ENCODE measurements at regions not wholly inside any gene's neighbourhood (a gene's known extent, or its start where the extent isn't known, plus 50 kb on each side); places are given as distances from the start of the nearest gene placed in this dataset.

DNA sequence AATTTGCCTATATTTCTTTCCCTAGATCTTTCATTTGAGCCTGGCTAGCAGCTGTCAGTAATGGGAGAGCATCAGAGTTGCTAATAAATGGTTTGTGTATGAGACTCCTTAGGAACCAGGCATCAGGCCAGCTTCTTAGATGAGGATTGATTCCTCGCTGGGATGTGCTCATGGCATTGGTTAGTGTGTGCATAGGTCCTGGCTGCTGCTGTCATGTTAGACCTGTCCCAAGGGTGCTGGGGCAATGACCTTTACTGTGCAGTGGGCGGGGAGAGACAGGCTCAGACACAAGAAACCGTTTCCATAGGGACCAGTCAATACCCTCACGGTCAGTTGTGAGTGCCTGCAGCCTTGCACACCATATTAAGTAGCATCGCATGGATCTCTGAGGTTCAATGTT lies 112.3 kb upstream of the NR3C1 start:
- TF ChIP-seq ZNF274 (IDR thresholded peaks at IDR 0.05; ENCODE audit: low read depth, low read length): no peak
- H3K4me3 ChIP-seq (ENCODE audit: low read length): no peak overlapping the region

DNA sequence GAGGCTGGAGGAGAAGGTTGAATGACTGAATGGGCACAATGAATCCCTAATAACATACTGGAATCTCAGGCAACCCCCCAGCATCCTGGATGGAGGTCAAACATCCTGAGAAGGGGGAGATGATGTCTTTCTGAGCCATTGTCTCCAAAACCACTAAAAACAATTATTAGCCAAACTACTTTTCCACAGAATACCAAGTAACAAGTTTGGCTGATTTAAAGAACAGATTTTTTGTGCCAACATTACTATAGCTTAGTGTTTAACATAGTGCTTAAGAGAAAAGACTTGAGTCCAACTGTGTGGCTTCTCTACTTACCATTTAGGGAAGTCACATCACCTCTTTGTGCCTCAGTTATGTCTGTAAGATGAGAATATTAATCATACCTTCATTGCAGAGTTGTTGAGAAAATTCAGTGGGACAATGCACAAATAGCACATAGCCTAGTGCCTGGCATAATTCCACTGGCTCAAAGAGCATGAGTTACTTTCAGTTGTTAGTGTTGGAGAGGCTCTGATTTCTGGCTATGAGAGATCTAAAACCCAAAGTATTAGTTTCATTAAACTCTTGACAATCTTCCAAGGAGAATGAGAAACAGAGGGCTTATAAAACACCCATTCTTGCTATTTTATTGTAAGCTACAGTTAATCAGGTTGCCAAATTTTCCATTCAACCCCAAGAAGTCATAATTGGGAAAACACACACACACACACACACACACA lies 111.3 kb upstream of the NR3C1 start:
- no peak for TF ChIP-seq ZNF274 (IDR thresholded peaks at IDR 0.05; ENCODE audit: low read depth, low read length)
- no peak overlapping the region for H3K4me3 ChIP-seq (ENCODE audit: low read length)

DNA sequence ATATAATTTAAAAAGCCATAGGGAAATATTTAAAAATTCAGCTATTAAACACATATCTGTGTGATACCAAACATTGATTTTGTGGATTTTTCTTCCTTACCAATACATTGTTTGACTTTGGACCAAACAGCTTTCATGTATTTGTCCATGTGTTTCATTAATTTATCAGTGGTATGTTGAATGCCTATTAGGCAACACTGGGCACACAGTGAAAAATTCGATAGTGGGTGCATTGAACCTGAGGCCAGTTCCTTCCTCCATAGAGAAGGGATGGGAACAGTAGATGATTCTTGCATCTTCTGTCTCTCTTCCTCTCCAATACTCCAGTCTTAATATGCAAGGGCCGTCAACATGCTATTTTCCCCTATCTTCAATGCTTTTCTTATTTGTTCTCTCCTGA lies 110.2 kb upstream of the NR3C1 start:
- H3K4me3 ChIP-seq (ENCODE audit: low read length): no peak overlapping the region
- TF ChIP-seq ZNF274 (IDR thresholded peaks at IDR 0.05; ENCODE audit: low read depth, low read length): no peak

DNA sequence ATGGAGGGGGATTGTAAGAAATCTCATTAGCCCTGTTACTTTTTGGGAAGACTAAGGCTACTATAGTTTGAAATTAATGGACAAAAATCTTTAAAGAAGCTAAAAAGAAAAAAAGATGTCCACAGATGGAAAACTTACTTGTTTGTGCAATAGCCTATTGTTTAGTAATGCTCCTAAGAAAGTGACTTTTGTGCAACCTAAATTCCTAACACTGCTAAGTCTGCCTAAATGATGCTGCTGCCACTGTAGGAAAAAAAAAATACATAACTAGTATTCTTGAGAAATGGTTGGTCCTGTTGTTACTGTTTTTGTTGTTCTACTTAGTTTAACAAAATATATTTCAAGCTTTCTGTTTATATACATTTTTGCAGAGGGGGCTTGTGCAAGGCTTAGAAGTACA lies 108.2 kb upstream of the NR3C1 start:
- TF ChIP-seq ZNF274 (IDR thresholded peaks at IDR 0.05; ENCODE audit: low read depth, low read length): no peak
- H3K4me3 ChIP-seq (ENCODE audit: low read length): no peak overlapping the region

DNA sequence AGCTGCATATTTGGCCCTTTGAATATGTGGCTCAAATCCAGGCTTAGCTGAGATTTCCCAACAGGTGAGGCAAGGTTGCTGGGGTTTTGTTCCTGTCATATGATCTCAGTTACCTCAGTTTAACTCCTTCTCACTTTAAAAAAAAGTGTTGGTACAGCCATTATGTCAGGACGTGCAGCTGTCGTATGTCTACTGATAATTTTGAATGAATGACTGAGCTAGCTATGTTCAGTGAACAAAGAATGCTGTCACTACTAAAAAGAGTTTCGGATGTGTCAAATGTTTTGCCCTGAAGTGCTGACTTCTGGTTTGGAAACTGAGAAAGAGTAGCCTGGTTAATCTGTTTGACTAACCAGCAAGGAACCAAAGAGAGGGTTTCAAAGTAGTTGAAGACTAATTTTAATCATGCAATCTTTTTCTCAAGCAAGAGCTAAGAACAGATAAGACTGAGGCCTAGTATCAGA lies 106.3 kb upstream of the NR3C1 start:
- no peak for TF ChIP-seq ZNF274 (IDR thresholded peaks at IDR 0.05; ENCODE audit: low read depth, low read length)
- H3K4me3 ChIP-seq (ENCODE audit: low read length): no peak overlapping the region

DNA sequence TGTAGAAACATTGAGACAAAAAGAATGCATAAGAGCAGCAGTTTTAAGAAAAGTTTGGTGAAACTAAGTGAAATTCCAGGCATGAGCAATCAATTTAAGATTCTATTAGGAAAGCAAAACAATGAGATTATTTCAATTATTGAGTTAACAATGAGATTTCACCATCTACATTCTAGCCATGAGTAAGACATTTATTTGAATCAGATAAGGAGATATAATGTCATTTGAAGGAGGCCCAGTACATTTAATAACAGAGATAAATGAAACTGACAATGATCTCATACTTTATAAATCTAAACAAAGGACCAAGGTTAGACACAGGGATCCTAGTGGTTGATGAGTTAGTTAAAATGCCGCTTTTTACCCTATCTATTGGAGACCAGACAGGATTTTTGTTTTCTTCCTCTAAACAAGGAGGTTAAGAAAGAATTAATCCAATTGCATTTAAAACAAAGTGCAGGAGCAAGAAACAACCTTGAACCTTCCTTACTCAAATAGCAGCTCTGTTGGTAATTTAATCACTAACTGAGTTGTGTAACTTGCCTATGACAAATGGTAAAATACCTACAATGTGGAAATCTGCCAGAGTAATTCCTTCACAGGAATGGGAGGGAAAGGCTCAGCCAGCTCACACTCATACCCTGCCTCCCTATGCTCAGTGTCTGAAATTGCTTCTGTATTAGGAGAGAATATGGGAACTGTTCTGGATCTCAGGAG lies 103.5 kb upstream of the NR3C1 start:
- no peak for TF ChIP-seq ZNF274 (IDR thresholded peaks at IDR 0.05; ENCODE audit: low read depth, low read length)
- H3K4me3 ChIP-seq (ENCODE audit: low read length): no peak overlapping the region

DNA sequence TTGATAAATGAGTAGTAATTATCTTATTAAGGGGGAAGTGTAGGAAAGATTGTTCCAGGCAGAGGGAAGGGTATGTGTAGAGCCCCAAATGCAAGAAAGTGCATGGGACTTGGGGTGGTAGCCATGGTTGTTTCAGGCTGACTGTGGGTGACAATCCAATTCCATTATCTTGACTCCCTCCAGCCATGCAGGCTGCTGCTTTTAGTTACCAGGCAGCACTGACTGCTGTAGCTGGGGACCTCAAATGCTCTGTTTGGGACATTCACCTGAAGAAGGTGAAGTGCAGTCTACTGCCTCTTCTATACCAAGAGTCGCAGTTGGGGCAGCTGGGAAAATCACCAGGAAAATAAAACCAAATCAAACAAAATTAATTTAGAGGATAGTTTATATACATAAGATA lies 102.4 kb upstream of the NR3C1 start:
- no peak for TF ChIP-seq ZNF274 (IDR thresholded peaks at IDR 0.05; ENCODE audit: low read depth, low read length)
- H3K4me3 ChIP-seq (ENCODE audit: low read length): no peak overlapping the region

DNA sequence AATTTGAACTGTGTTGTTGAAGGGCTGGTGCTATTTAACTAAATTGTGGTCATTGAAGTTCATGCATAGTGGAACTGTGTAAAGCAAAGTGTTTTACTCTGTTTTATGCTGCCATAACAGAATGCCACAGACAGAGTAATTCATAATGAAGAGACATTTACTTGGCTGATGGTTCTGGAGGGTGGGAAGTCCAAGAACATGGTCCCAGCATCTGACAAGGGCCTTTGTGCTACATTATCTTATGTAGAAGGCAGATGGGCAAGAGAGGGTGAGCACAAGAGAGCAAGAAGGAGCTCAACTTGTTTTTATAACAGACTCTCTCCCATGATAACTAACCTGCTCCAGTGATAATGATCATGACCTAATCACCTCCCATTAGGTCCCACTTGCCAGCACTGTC lies 101.9 kb upstream of the NR3C1 start:
- no peak for TF ChIP-seq ZNF274 (IDR thresholded peaks at IDR 0.05; ENCODE audit: low read depth, low read length)
- no peak overlapping the region for H3K4me3 ChIP-seq (ENCODE audit: low read length)

DNA sequence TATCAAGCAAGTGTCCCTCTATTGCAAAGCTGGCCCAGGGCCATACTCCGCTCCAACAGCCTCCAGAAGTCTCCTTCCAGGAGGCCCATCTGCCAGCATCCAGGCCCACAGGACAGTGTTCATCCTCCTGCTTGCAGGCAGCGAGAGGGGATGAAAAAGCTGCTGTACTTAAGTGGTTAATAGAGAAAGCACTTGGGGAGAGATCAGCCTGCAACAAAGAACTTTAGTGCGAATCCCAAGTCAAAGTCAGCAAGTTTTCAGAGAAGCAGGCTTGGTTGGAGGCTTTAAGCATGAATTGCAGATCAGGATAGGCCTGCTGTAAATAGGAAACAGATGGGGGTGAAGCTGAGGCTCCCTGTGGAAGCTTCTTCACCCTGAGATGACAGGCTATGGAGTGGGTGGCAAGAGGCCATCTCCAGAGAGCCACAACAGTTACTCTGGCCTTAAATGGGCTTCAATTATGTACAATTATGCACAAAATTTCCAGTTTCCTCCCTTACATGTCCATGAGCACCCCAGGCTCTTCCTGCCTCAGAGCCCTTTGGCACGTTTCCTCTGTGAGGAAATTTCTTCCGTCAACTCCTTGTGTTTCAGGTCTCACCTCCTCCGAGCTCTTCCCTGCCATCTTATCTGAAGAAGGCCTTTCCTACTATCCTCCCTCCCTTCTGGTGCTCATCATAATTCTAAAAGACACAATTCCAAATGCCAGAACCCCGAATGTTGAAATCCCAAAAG lies 98.0 kb upstream of the NR3C1 start:
- no peak overlapping the region for H3K4me3 ChIP-seq (ENCODE audit: low read length)
- no peak for TF ChIP-seq ZNF274 (IDR thresholded peaks at IDR 0.05; ENCODE audit: low read depth, low read length)

DNA sequence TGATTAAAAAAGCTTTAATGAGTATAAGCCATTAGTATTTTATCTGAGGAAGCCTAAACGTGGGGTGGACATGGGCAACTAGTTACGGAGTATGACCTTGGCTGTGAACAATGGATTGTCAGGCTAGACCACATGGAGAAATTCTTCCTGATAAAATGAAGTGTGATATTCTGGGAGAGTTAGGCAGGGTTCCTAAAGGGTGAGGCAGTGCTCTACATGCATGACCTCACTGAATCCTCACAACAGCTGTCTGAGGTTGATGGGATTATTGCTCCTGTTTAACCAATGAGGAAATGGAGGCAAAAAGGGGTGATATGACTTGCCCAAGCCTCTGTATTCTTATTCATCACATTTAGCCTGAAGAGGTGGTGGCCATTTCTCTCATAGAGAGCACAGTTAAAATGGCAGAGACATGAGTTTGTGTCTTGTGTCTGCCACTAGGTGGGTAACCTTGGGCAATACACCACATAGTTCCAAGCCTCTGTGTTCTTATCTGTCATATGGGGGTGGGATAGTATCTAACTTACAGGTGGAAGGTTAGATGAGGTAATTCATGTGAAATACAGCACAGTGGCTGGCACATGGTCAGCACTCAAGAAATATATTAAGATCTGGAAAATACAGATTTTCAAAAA lies 96.1 kb upstream of the NR3C1 start:
- no peak for TF ChIP-seq ZNF274 (IDR thresholded peaks at IDR 0.05; ENCODE audit: low read depth, low read length)
- H3K4me3 ChIP-seq (ENCODE audit: low read length): no peak overlapping the region

DNA sequence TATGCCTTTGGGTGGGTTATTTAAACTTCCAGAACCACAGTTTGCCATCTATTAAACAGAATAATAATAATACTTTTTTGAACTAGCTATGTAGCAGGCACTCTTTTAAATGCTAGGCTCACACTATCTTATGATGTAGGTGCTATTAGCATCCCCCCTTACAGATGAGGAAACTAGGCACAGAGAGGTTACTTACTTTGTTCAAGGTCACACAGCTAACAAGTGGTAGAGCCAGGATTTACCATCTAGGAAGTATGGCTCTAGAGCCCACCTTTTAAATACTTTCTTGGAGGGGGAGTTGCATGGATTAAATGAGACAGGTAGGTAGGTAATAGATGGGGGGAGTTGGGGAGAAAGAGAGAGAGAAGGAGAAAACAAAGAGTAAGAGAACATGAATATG lies 95.3 kb upstream of the NR3C1 start:
- TF ChIP-seq ZNF274 (IDR thresholded peaks at IDR 0.05; ENCODE audit: low read depth, low read length): no peak

DNA sequence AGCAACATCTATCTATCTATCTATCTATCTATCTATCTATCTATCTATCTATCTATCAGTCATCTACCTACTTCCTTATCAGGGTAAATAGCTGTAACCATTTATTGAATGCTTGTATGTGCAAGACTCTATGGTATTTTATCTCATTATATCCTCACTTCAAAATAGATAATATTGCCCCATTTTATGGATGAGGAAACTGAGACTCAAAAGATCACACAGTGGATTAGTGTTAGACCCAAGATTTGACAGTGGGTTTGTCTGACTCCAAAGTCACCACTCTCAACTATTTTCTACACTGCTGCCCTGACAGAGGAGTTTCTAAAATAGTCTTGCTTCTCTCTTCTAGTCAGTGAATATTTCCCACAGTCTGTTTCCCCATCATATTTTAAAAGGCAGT lies 94.3 kb upstream of the NR3C1 start:
- H3K4me3 ChIP-seq (ENCODE audit: low read length): no peak overlapping the region
- no peak for TF ChIP-seq ZNF274 (IDR thresholded peaks at IDR 0.05; ENCODE audit: low read depth, low read length)

More for the DNA sequence above, 95.3 kb upstream of the NR3C1 start:
- no peak overlapping the region for H3K4me3 ChIP-seq (ENCODE audit: low read length)

DNA sequence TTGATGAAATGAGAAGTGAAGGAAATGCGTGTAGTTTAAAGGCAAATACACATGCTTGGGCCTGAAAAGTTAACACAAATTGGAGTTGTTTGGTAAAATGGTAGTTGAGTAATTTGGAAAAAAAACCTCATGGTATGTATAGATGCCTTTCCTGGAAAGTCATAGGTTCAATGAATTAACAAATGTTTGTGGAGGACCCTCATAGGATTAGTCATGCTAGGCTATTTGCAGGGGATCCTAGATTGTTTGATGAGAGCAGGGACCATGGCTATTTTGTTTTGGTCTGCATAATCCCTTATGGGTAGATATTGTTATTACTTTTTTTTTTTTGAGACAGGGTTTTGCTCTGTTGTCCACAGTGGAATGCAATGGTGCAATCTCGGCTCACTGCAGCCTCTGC lies 93.5 kb upstream of the NR3C1 start:
- H3K4me3 ChIP-seq (ENCODE audit: low read length): no peak overlapping the region
- TF ChIP-seq ZNF274 (IDR thresholded peaks at IDR 0.05; ENCODE audit: low read depth, low read length): no peak

DNA sequence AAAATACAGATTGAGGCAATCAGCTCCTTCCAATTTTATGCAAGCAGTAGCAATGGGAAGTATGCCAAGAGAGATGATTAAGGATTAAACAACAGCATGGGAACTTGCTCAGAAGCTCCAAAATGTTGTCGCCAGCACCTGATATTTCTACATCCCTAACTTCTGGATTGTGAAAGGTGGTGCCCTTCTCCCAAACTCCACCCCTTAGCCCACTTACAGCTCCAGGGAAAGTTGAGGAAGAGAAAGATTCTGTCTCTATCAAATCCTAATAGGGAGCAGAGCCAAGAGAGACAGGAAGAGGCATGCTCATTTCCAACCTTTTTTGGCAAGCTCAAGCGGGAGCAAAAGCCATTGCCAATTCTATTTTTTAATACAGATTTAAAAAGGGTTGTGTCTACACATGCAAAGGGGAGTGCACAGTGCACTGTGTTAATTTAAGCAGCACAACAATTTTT lies 92.4 kb upstream of the NR3C1 start:
- H3K4me3 ChIP-seq (ENCODE audit: low read length): no peak overlapping the region
- TF ChIP-seq ZNF274 (IDR thresholded peaks at IDR 0.05; ENCODE audit: low read depth, low read length): no peak

Measured in GM08714 (cell line).